ENCODE measurements at regions not wholly inside any gene's neighbourhood (a gene's known extent, or its start where the extent isn't known, plus 50 kb on each side); places are given as distances from the start of the nearest gene placed in this dataset.

DNA sequence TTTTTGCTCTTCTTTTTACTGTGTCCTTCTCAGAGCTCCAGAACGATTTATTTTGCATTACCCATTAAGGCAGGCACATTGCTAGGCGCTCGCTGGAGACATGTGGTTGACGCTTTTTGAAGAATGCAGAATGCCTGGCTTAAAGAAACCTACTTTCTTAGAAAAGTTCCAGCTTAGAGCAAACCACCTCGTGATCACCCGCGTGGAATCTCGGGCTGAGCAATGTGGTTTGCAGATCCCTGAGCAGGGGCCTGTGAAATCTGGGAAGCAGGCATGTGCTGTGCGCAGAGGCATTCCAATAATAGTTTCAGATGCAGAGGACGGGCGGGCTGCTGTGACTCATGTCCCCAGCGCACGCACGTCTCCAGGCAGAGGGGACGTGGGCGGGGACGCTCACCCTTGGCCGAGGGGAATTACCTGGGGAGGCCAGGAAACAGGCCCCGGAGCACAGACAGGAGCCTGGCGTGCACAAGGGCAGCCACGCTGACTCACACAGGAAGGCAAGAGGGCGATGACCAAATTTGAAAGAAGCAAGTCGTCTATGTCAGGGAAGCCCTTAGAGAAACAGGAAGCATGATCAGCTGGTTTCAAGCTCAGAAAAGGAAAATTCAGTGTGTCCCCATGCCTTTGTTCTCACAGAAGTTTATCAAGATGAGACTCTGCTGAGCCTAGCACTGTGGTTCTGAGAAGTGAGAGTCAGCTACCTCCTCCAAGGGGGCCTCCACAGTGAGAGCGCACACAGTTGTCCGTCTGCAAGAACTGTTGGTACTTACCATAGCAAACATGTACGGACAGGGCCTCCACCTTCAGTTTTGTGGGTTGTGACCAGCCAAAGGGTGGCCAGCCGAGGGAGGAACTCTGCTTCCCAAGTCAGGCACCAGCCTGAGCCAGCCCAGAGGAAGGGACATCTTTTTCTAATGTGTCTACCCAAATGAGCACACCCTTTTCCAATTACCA, 218.6 kb downstream of the PIK3R1 start (continued):
- TF ChIP-seq, protein P1, sequence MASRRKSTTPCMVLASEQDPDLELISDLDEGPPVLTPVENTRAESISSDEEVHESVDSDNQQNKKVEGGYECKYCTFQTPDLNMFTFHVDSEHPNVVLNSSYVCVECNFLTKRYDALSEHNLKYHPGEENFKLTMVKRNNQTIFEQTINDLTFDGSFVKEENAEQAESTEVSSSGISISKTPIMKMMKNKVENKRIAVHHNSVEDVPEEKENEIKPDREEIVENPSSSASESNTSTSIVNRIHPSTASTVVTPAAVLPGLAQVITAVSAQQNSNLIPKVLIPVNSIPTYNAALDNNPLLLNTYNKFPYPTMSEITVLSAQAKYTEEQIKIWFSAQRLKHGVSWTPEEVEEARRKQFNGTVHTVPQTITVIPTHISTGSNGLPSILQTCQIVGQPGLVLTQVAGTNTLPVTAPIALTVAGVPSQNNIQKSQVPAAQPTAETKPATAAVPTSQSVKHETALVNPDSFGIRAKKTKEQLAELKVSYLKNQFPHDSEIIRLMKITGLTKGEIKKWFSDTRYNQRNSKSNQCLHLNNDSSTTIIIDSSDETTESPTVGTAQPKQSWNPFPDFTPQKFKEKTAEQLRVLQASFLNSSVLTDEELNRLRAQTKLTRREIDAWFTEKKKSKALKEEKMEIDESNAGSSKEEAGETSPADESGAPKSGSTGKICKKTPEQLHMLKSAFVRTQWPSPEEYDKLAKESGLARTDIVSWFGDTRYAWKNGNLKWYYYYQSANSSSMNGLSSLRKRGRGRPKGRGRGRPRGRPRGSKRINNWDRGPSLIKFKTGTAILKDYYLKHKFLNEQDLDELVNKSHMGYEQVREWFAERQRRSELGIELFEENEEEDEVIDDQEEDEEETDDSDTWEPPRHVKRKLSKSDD (CRISPR knock-in tag; IDR thresholded peaks at IDR 0.05; ENCODE audit: low read depth), result no peak
- TF ChIP-seq, protein P2, sequence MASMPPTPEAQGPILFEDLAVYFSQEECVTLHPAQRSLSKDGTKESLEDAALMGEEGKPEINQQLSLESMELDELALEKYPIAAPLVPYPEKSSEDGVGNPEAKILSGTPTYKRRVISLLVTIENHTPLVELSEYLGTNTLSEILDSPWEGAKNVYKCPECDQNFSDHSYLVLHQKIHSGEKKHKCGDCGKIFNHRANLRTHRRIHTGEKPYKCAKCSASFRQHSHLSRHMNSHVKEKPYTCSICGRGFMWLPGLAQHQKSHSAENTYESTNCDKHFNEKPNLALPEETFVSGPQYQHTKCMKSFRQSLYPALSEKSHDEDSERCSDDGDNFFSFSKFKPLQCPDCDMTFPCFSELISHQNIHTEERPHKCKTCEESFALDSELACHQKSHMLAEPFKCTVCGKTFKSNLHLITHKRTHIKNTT (CRISPR knock-in tag; IDR thresholded peaks at IDR 0.05), result no peak
- no peak for TF ChIP-seq AFF4 (CRISPR knock-in tag; IDR thresholded peaks at IDR 0.05)
- TF ChIP-seq ZNF605 (CRISPR knock-in tag; IDR thresholded peaks at IDR 0.05), result peak; percentile 90
- TF ChIP-seq ZNF512B (CRISPR knock-in tag; IDR thresholded peaks at IDR 0.05; ENCODE audit: borderline replicate concordance), result no peak
- no peak; a peak in 1 of 4 replicates for TF ChIP-seq EP300 (IDR thresholded peaks at IDR 0.05; ENCODE audit: low read depth in 2 of 2, low read length in 2 of 2)
- TF ChIP-seq EP300 (CRISPR knock-in tag; IDR thresholded peaks at IDR 0.05; ENCODE audit: borderline replicate concordance), result peak; percentile 15; the same call in 1 of the 2 replicates
- TF ChIP-seq ZNF234 (CRISPR knock-in tag; conservative IDR thresholded peaks at IDR 0.05), result no peak
- no peak for TF ChIP-seq REL (CRISPR knock-in tag; conservative IDR thresholded peaks at IDR 0.05)
- no peak for TF ChIP-seq ZNF205 (CRISPR knock-in tag; IDR thresholded peaks at IDR 0.05)
- TF ChIP-seq ZNF567 (CRISPR knock-in tag; IDR thresholded peaks at IDR 0.05; ENCODE audit: borderline replicate concordance), result no peak
- no peak for TF ChIP-seq ZNF883 (CRISPR knock-in tag; IDR thresholded peaks at IDR 0.05; ENCODE audit: not compliant biosample characterization)
- TF ChIP-seq SAFB2 (CRISPR knock-in tag; IDR thresholded peaks at IDR 0.05; ENCODE audit: borderline replicate concordance, low read depth), result no peak
- TF ChIP-seq CBX1 (IDR thresholded peaks at IDR 0.05; ENCODE audit: low read depth), result no peak
- no peak for TF ChIP-seq ZEB1 (IDR thresholded peaks at IDR 0.05; ENCODE audit: insufficient replicate concordance, low read depth)
- no peak for TF ChIP-seq ZNF282 (IDR thresholded peaks at IDR 0.05; ENCODE audit: partially characterized antibody)

Measured in HepG2 (cell line).